Hepatocyte (in vitro differentiated cells): ENCODE measurements at regions not wholly inside any gene's neighbourhood (a gene's known extent, or its start where the extent isn't known, plus 50 kb on each side); places are given as distances from the start of the nearest gene placed in this dataset.

ENCODE experiments used
- EZH2 ChIP-seq: fragments of 200-600 bp; sonication (generic); IDR thresholded peaks from 2 replicates; pipeline ENCODE4 v1.6.1; 2016; ENCODE audit warnings: antibody characterized with exemption, mild to moderate bottlenecking, borderline replicate concordance
- EZH2phosphoT487 ChIP-seq: fragments of 200-600 bp; sonication (generic); IDR thresholded peaks from one replicate; pipeline ENCODE4 v1.6.1; 2018; ENCODE audit warnings: antibody characterized with exemption, mild to moderate bottlenecking, low read depth, moderate library complexity; ENCODE audit not compliant: unreplicated experiment, severe bottlenecking
- TF ChIP-seq, protein P1 (sequence below): fragments of 200-600 bp; sonication (generic); IDR thresholded peaks from 2 replicates; pipeline ENCODE4 v1.5.1; 2016; ENCODE audit warnings: antibody characterized with exemption, mild to moderate bottlenecking; ENCODE audit not compliant: poor library complexity

DNA sequence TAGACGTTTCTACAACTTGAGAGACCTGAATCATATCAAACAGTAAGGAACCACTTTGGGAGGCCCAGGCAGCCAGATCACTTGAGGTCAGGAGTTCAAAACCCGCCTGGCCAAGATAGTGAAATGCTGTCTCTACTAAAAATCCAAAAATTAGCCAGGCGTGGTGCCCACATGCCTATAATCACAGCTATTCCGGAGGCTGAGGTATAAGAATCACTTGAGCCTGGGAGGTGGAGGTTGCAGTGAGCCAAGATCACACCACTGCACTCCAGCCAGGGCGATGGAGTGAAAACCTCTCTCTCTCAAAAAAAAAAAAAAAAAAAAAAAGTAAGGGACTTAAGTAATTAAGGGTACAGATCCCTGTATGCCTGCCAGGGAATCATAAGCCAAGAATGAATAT is 103.4 kb upstream of the NUDT7 start:
- TF ChIP-seq, protein P1, sequence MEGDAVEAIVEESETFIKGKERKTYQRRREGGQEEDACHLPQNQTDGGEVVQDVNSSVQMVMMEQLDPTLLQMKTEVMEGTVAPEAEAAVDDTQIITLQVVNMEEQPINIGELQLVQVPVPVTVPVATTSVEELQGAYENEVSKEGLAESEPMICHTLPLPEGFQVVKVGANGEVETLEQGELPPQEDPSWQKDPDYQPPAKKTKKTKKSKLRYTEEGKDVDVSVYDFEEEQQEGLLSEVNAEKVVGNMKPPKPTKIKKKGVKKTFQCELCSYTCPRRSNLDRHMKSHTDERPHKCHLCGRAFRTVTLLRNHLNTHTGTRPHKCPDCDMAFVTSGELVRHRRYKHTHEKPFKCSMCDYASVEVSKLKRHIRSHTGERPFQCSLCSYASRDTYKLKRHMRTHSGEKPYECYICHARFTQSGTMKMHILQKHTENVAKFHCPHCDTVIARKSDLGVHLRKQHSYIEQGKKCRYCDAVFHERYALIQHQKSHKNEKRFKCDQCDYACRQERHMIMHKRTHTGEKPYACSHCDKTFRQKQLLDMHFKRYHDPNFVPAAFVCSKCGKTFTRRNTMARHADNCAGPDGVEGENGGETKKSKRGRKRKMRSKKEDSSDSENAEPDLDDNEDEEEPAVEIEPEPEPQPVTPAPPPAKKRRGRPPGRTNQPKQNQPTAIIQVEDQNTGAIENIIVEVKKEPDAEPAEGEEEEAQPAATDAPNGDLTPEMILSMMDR, result no peak
- TF ChIP-seq EZH2 (no peak), EZH2phosphoT487 (no peak)
